ENCODE measurements at regions not wholly inside any gene's neighbourhood (a gene's known extent, or its start where the extent isn't known, plus 50 kb on each side); places are given as distances from the start of the nearest gene placed in this dataset.

DNA sequence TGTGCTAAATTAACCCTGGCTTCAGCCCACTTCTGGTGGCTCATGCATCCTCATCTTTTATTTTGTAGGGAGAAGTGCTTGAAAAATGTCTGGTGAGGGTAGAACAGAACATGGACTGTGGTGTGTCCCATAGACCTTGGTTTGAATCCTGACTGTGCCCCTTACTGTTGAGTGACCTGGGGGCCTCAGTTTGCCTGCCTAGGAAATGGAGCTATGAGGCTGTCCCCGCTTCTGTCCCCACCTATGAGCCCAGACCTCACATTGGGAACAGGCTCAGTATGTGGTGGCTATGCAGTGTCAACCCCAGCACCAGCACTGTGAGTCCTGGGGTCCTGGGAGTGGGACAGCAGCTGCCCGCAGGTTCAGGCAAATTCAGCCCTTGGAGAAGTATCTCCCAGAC lies 186.3 kb upstream of the GSE1 start:
- no peak for DNase-seq (ENCODE audit: low spot score)

- DNase-seq (ENCODE audit: low spot score): peak; percentile 80
Observed at GRCh38 chr16:85428168-85428898, 184.8 kb upstream of the GSE1 start.

DNA sequence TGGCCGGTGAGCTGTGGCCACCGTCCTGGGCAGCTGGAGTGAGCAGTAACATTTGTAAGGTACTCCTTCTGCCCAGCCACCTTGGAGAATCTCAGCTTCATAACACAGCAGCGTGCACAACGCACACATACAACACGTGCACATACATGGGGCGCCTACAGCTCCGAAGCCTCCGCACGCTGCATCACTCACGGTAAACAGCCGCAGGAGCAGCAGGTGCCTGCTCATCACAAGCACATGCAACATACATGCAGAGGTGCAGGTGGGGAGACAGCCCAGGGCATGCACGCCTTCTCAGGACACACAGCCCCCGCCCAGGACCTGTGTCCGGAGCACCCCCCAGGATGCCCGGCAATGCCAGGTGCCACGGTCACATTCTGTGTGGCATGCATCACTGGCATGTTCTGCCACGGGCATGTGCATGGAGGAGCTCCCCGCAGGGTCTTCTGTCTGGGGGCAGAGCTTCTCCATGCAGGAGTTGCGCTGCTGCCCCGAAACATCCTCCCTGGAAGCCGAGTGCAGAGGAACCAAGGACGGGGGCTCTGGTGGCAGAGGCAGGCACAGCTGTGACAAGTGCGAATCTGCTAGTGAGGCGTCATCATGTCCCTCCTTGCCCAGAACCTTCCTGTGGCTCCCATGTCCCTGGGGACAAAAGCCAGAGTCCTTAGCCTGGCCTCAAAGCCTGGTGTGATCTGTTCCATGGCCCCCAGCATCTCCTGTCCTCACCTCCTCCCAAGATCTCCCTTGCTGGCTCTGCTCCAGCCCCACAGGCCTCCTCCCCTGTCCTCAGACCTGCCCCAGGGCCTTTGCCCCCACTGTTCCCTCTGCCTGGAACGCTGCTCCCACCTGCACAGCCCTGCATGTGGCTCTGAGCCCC lies 184.0 kb upstream of the GSE1 start:
- DNase-seq (ENCODE audit: low spot score): no peak

GRCh38 chr16:85429776-85430522 lies 183.2 kb upstream of the GSE1 start:
- DNase-seq (ENCODE audit: low spot score): no peak

- DNase-seq (ENCODE audit: low spot score): no peak
Observed at GRCh38 chr16:85430523-85431421, 182.3 kb upstream of the GSE1 start.

DNA sequence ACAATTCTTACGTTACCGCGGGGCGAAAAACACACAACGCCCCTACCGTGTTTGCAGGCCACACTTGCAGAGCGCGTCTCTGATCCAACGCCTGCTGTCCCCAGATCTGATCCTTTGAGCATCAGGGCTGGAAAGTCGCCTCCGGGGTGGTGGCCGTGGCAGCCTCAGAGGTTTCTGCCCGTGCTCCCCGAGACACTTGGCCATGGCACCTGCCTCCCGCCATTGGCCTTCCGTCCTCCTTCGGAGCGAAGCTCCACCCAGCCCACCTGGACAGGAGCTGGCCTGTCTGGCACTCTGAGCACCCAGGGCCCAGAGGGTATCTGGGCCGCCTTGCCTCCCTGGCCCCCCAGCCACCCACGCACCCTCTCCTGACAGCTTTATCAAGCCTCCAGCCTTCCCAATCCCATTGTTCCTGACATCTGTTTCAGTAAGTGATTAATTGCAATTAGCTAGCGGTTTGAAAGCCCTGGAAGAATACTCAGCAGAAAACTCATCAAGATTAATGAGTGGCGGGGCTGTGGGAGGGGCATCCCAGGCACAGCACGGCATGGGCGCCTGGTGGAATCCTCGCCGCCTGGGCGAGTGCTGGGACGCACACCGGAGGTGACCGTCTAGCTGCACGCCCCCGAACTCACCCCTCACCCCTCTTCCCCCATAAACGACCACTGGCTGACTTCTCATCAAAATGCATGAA lies 181.5 kb upstream of the GSE1 start:
- no peak for DNase-seq (ENCODE audit: low spot score)

DNA sequence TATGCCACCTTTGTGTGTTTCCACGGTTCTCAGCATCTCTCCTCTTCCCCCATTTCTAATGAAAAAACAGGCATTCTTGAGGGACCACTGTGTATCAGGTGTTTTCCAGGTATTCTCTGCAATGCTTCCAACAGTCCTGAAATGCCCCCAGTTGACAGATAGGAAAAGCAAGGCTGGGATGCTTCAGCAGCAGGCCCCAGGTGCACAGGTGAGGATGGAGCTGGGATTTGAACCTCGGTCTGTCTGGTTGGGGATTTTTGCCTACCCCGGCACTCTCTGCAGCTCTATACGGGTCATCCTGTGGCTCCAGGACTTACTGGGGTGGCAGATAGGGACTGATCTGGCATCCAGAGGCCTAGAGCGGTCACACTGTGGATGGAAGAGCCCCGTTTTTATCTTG lies 180.5 kb upstream of the GSE1 start:
- DNase-seq (ENCODE audit: low spot score): no peak

GRCh38 chr16:85433477-85433876 lies 179.6 kb upstream of the GSE1 start:
- DNase-seq (ENCODE audit: low spot score): no peak

DNA sequence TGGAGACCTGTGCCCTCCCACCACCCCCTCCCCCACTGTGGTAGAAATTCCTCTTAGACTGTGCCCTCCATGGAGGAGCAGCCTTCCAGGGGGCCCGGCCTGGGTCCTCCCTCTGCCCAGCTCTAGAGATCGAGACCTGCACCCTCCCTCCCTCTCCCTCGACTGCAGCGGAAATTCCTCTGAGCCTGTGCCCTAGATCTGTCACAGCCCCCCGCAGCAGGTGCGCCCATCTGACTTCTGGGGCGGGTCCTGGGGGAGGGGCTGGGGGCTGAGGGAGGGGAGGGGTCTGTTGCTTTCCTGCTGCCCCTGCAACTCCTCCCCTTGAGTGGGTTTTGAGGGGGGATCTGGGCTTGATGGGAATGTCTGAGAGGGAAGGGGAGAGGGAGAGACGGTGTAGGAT lies 177.8 kb upstream of the GSE1 start:
- DNase-seq (ENCODE audit: low spot score): no peak

GRCh38 chr16:85435700-85436099 lies 177.4 kb upstream of the GSE1 start:
- DNase-seq (ENCODE audit: low spot score): no peak

DNA sequence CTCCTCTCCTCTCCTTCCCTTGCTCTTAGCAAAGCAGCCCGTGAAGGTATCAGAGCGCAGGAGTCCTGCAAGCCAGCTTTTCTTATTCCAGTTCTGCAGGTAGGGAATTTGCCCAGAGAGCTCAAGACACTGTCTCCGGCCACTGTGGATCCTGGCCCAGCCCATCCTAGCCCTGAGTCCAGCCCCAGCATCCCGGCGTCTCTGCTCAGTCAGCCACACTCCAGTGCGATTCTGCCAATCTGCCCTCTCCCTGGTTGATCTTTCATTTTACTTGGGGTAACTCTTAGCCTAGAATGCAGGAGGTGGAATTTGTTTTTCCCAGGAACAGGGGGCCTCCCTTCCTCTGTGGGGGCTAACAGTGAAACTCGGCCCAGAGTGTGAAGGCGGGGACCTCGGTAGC lies 176.9 kb upstream of the GSE1 start:
- no peak for DNase-seq (ENCODE audit: low spot score)

DNA sequence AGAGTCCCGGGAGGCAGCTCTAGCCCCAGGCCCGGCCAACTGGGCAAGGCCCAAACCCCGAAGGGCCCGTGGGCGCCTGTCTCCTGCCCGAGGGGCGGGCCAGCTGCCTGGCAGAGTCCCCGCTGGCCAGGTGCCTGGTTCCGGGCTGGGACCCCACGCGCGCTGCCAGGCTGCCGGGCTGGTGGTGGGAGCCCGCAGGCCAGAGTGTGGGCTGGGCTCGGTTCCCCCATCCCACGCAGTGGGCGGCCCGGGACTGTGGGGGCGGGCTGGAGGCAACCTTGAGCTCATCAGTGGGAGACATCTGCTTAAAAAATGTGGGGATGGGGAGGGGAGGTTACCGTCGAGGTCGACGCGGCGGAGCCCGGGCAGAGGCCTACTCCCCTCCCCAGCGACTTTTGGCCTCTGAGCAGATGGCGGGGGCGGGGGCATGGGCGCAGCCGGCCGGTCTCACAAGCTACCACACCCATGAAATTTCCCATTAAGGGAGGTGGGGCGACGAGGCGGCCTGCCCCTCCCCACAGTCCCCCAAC lies 176.4 kb upstream of the GSE1 start:
- peak; percentile 76 for DNase-seq (ENCODE audit: low spot score)

DNA sequence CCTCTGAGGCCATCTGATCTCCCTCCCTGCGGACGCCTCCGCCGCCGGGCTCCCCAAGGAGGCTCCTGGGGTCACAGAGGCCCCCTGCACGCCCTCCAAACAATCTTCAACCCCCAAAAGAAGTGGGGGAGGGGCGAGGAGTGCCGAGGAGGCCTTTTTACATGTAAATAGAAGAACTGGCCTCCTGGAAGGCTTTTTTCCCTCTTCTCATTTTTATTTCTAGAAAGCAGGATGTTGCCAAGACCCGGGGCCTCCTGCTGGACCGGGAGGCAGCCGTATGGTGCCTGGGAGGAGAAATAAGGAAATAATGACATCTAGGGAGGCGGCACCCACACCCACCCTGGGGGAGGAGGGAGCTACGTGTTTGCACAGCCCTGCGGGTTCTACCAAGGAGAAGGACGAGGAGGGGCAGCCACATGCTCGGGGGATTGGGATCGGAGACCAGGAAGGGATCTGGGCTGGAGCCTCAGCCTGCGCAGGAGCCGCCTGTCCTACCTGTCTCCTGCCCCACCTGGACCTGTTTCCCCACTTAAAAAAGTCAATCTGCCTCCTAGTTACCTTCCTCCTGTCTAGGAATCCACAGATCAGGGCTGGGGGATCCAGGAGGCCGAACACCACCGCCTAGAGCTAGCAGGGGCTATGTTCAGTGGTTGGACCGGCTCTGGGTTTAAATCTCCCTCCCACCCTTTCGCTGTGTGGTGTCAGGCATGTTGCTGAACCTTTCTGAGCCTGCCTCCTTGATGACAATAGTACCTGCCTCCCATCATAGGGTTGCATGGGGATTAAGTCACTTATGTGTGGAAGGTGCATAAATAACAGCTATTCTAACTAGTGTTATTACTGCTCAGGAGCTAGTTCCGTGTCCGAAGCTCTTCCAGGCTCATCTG lies 175.7 kb upstream of the GSE1 start:
- peak; percentile 78 for DNase-seq (ENCODE audit: low spot score)

DNA sequence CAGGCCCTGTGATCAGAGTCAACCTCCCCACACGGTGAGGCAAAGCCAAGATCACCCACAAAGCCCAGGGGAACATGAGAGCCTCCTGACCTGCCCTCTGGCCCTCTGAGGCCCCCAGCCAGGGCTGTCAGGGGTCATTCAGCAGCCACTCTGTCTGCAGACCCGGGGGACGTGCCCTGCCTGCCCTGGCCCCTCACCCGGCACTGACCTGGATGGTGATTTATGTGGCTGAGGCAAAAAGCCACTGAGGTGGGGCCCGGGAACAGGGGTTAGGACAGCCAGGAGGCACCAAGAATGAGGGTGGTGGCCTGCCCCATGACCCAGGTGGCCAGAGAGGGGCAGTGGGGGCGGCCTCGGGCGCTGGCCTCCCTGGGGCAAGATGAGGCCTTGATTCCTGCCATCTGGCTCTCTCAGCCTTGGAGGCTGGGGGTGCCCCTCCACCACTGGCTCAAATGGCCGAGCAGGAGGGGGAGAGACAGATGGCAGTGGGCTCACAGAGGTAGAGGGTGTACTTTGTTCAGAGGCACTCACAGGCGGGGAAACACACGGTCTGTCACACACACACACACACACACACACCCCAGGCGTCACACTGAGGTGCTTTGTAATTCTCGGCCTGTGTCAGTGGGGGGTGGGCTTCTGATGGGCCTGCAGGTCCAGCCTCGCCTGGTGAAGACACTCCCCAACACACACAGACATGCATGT lies 174.0 kb upstream of the GSE1 start:
- no peak for DNase-seq (ENCODE audit: low spot score)

GRCh38 chr16:85440744-85441143 lies 172.4 kb upstream of the GSE1 start:
- DNase-seq (ENCODE audit: low spot score): no peak

GRCh38 chr16:85441189-85441889 lies 171.8 kb upstream of the GSE1 start:
- DNase-seq (ENCODE audit: low spot score): no peak

- DNase-seq (ENCODE audit: low spot score): no peak
Observed at GRCh38 chr16:85441890-85442670, 171.0 kb upstream of the GSE1 start.

- DNase-seq (ENCODE audit: low spot score): no peak
Observed at GRCh38 chr16:85443116-85443515, 170.0 kb upstream of the GSE1 start.

All from HuH-7.5 (cell line).